ENCODE measurements at regions not wholly inside any gene's neighbourhood (a gene's known extent, or its start where the extent isn't known, plus 50 kb on each side); places are given as distances from the start of the nearest gene placed in this dataset.

DNA sequence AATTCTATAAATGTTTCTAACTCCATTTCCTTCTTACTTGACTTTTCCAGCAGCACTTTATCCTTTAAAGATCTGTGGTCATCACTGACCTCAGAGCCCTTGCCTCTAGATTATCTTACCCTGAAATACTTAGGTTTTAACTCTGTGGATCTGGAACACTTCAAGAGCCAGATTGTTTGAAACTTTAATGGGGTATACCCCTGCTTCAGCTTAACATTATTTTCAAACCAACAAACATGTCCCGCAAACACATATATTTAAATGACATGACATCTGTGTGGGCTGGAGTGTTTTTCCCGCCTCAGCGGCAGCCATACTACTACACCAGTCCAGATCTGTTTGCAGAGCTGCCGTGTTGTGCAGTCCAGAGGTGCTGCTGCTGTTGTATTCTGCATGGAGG is 252.0 kb upstream of the TPM1 start:
- DNase-seq = no peak

DNA sequence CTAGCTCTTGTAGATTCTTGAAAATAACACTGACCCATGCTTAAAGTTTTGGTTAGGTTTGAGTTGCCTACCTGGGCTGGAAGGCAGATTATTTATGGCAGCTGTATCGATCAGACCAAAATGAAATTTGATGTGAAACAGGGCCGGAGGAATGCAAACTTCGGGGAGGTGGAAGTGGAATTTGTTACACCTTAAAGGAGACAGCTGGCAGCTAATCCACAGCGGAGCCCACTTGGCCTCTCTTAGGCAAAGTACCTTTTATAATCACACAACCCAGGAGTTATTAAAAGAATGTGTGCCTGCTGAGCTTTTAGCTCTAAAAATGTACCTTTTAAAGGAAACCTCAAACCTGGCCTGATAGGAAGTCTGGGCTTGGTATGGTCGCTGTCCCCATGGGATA is 250.9 kb upstream of the TPM1 start:
- no peak for DNase-seq

DNA sequence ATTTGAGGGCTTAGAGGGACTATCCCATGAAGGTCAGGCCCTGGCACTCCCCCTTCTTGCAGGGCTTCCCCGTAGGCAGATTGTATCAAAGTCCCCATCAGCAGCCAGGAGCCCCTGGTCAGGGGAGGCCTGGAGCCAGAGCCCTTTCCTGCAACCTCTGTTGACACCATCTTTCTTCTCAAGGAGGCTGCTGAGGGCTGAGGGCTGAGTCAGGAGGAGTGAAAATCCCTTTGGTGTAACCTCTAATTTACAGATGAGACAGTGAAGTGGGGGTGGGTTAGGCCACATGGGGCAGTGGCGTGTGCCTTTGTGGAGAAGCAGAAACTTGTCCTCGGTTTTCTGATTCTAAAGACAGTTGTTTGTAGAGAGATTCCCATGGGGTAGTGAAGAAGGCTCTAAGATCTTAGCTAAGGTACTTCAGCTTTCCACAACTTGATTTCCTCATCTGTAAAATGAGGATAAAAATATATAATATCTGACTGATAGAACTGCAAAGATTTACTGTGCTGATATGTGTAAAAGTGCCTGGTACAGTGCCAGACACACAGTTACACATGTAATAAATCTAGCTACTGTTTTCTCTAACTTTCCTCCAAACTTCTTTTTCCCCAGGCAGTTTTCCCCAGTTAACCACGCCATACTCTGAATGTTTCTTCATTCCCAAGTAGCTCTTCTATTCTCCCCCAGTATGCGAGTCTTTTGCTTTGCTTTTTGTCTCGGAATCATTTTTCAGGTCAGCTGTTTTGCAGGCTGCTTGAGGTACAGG is 249.4 kb upstream of the TPM1 start:
- DNase-seq = no peak

DNA sequence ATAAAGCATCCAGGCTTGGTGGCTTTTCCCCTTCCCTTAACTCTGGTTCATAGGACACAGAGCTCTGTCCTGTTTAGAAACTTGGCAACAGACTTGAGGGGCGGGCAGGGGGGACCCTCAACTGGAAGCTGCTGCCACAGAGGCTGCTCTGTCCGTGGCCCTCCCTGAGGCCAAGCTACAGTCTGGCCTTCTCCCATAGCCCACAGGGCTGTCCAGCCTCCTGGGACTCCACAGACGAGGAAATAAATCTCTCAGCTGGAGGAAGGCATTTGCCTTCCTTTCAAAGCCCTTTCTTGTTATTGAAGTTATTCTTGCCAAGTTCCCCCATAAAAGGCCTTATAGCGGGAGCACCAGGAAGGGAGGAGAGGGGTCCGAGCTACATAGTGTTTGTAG is 248.8 kb upstream of the TPM1 start:
- DNase-seq = no peak

DNA sequence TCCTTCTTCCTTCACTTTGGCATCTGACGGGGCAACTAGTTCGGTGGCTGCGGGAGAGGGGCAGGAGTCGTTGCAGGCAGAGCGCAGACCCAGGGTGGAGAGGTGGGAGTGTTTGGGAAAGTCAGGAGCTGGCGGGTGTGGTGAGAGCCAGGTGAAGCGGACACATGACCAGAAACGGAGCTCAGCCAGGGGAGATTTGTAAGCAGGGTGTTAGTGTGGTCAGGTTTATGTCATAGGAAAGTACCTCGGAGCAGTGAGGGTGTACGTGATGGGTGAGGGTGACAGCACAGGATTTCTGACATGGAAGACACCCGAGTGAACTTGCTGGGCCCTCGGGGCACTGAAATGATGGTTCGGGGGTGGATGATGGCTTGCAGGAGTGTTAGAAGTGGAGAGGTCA is 247.4 kb upstream of the TPM1 start:
- DNase-seq = no peak

DNA sequence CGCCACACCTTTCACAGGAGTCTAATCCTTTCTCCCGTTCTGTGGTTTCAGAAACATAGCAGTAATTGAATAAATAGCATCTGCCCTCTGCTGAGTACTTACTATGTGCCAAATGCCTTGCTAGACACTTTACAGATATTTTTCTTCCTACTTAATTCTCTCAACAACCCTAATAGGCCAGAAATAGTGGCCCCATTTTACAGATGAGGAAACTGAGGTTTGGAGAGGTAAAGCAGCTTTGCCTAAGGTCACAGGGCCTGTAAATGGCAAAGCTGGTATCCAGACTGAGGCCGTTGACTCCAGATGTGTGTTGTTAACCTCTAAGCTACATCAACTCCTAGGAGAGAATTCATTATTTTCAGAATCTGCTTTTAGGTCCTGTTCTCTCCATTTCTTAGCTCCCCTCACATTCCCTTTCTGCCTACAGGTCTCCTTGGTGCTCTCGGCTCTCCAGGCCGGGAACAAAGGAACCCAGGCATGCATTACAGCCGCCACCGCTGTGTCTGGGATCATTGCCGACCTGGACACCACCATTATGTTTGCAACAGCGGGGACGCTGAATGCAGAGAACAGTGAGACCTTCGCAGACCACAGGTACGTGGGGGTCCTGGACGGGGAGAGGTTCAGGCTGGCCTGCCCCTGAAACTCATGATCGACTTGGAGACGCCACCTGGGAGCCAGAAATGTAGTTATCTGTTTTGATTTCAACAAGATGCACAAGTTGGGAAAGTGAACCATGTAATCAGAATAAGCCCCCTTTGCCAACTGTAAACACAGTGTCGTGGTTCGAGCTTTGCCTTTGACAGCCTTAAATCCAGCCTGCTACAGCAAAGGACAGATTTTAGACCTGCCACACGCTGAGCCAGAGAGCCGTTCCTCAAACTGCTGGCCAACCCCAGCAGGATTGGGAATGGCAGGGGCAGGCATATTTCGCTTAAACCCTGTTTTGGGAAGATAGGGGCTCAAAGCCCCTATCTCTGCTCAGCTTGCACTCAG is 246.5 kb upstream of the TPM1 start:
- no peak for DNase-seq

DNA sequence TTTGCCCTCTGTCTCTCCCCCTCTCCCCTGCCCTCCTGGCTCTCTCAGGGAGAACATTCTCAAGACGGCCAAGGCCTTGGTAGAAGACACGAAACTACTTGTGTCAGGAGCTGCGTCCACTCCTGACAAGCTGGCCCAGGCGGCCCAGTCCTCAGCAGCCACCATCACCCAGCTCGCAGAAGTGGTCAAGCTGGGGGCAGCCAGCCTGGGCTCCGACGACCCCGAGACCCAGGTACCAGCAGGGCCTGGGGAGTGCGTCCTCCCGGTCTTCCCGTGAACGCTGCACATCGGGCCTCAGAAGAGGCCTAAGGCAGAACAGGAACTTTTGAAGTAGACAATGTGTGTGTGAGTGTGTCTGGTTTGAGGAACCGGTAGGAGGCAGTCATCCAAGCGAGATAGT is 245.4 kb upstream of the TPM1 start:
- DNase-seq = no peak

DNA sequence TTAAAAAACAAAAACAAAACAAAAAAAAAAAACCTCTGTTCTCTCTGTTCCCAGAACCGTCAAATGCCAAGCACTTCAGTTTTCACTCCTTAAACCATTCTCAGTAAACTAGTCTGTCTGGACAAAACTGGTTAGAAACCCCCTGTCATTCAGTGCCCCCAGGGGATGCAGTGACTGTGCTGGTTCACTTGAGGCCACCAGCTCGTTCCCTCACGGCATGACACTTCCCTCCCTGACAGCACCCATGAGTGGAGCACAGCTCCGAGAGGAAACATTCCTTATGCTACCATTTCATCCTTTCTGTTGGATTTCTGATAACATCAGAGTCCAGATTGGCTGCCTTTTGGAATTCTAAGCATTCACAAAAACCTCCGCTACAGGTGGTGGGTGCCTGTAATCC is 244.0 kb upstream of the TPM1 start:
- DNase-seq = no peak

DNA sequence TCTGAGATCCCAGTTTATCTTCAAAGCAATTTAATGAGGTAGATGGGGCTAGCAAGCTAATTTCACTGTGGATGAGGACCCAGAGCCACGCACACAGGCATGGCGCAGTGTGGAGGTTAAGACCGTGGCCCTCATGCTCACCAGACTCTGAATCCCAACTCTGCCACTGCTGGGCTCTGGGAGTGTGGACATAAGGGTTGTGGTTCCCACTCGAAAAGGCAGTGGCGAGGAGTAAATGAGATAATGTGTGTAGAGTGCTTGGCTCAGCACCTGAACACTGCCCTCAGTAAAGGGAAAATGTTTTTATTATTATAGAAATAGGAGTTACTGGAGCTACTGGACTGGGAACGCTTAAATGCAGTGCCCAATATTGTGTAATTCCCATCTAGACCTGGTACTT is 243.5 kb upstream of the TPM1 start:
- no peak for DNase-seq

DNA sequence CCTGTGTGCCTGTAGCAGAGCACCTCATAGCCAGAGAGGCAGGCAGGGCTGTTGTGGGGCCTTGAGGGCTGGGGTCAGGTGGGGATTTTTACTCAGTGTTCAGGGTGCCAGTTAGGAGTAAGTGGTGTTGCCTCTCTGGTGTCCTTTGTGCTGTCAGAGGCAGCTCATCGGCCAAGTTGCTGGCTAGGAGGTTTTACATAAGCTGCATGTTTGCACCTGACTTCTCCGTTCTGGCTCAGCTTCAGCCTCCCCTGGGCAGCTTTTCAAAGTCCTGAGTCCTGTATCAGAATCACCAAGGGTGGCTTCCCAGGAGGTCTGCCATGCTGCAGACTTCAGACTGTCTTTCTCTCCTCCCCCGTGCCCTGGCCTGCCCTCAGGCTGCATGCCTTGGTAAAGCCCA is 242.6 kb upstream of the TPM1 start:
- no peak for DNase-seq

DNA sequence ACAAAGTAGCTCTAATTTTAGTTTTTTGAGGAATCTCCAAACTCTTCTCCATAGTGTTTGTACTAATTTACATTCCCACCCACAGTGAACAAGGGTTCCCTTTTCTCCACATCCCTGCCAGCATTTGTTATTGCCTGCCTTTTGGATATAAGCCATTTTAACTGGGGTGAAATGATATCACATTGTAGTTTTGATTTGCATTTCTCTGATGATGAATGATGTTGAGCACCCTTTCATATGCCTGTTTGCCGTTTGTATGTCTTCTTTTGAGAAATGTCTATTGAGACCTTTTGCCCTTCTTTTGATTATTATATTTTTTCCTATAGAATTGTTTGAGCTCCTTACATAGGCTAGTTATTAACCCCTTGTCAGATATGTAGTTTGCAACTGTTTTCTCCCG is 239.9 kb upstream of the TPM1 start:
- no peak for DNase-seq

DNA sequence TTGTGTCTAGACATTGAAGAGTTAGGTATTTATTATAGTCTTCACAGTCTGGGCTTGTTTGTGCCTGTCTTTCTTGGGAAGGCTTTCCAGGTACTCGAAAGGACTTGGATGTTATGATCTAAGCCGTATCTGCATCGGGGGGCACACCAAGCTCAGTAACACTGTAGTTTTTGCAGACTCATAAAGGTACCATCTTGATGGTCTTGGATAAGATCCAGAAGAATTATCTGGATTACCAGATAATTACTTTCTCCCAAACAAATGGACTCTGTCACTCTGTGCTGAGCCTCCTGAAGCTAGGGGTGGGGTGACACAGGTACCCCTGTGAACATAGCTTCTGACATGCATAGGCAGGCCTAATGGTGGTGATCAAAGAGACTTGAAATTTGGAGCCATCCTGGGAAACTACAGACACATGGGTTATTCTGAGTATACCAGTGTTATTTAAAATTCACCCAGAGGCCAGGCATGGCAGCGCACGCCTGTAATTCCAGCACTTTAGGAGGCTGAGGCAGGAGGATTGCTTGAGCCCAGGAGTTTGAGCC is 238.6 kb upstream of the TPM1 start:
- no peak for DNase-seq

DNA sequence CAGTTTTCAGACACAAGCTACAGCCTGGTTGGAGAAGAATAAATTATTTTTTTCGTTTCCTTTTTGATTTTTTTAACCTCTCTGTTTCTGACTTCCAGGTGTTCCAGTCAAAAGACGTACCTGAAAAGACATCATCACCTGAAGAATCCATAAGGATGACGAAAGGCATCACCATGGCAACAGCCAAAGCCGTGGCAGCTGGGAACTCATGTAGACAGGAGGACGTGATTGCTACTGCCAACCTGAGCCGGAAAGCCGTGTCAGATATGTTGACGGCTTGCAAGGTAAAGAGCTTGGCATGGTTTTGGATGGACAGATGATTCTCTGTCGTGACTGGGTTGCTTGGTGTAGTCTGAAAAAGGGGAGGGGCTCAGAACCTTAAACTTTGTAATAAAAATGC is 237.0 kb upstream of the TPM1 start:
- no peak for DNase-seq

DNA sequence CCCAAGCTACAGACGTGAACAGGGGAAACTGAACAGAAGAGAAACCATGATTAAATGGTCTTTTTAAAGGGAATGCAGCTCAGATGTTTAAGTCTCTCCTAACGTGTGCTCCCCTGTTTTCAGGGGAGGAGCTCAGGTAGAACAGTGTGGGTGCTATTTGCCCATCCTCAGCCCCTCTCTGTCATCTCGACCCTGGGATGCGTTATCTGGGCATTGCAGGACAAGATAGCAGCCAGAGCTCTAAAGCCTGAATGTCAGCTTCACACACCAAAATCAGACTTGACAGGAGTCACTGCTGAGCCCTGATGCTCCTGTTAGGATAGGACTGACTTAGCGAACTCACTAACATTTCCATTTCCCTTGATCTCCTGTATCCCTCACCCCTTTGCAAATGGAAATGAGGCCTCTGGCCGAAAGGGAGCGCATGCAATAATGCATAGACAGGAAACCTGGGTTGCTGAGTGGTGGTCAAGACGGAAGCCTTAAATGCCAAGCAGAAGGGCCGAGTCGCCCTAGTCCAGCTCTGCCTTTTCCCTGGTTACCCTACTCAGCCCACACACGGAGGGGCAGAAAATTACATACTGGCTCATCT is 234.9 kb upstream of the TPM1 start:
- DNase-seq = no peak

DNA sequence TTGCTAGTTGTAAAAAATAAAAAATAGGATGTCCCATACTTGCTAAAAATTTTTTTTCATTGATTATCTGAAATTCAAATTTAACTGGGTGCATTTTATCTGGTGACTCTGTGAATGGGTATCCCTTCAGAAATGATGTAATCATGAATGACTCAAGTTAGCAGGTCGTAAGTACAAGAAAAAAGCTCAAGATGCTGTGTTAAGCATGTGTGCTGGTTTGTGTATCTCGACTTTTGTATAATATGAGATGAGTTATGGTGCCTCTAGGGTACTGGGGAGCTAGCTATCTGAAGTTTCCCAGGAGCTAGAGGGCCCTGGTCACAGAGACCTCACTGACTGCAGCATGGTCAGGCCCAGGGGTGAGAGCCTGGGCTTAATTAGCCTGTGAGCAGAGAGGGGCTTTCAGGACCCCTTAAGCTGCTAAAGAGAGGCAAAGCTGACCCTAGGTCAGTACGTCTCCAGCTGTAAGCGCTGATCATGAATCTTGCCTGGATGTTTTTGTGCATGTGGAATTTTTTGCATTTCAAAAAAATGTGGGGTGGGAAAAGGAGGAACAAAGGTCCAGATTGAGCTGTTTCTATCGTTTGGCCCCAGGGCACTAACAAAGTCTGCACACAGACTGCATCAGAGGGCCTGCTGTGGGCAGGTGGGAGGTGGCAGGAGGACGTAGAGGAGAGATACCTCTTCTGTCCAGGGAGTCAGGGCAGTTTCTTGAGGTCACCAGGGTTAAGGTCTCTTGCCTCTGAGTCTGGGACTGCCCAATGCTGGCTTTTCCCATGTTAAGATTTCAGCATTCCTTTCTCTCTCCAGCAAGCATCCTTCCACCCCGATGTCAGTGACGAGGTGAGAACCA is 233.2 kb upstream of the TPM1 start:
- DNase-seq = no peak

DNA sequence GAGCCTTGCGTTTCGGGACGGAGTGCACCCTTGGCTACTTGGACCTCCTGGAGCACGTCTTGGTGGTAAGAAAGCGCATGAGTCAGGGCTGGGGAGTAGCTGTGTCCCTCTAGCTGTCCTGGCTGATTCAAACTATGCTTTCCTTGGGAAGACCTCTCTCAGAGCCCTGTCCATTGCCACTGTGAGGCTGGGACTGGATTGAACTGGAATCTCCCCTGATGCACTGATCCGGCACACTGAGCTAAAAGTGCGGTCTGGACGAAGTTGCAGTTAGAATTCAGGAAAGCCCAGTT is 232.6 kb upstream of the TPM1 start:
- DNase-seq = no peak

DNA sequence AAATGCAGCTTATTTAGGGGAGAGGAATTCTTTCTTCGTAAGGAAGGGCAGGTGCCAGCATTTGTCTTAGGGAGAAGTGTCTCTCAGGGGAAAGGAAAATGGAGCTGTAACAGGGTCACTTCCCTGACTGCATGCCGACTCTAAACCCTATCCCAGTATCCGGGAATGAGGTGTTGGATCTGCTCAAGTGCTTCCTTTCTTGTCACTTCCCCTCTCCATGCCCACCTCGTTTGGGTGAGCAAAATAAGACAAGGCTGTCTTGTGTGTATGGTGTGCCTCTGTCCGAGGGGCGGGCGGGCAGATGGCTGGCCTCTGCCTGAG is 230.1 kb upstream of the TPM1 start:
- no peak for DNase-seq

DNA sequence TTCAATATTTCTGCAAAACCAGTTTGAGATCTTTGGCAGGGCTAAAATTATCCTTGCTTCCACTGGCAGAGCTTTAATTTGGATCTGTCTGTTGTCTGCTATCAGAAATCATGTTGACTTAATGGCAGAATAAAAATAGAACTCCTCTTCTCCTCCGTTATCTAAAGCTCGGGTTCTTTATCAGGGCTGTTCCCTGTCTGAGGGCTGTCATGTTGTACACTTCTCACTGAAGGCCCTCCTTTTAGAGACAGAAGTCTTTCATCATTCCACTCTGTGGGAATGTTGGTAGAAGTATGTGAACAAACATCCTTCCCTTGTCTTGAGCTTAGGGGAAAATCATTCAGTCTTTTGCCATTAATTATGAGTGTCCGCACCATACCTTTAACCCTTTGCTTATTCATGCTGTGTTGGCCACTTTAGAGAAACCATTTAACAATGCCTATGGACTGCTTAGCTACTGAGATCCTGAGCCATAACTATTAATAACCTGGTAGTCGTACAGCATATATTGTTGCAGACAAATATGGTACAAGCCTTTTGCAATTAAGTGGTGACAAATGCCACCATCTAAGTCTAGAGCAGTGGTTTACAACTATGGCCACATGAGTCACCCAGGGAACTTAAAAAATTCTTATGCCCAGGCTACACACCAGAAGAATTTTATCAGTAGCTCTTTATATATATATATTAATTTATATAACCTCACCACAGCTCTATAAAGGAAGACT is 226.0 kb upstream of the TPM1 start:
- DNase-seq = no peak

DNA sequence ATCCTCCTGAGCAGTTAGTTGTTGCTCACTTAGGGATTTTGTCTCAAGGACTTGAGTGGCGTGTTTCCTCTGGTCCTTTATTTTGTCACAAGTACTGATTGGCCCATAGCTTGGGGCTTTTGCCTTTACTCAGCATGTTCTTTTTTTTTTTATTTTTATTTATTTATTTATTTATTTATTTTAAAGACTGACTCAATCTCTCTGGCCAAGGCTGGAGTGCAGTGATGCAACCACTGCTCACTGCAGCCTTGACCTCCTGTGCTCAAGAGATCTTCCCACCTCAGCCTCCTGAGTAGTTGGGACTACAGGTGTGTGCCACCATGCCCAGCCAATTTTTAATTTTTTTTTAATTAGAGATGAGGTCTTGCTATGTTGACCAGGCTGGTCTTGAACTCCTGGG is 223.9 kb upstream of the TPM1 start:
- no peak for DNase-seq

DNA sequence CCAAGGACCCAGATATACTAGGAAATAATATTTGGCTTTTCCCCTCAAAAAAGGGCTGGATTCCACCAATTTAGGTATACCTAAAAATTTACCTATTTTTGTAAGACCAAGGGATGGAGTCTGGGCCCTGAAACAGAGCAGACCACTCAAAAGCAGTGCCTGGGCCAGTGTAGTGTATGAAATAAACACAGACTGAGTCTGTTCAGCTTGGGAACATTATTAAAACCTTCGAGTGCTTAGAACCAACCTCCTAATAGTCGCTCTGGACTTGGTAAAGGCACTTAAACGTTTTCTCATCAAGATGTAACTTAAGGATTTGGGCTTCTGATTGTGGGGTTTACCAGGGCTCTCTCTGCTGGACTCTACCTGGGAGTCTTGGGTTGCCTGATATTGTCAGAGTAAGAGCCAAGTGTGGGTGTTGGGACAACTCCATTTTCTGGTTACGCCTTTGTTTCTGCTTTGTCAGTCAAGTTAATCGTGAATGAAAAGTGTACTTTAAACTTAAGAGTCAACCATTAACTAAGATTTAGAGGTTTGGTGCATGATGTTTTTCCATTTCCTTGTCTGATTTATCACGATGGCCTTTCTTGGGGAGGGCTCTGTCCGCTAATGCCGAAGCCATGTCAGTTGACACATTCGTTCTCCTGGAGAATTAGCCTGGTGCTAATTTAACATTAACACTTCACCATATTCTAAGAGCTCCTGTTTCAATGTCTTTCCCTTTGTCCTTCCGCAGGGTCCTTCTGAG is 221.0 kb upstream of the TPM1 start:
- DNase-seq = no peak

DNA sequence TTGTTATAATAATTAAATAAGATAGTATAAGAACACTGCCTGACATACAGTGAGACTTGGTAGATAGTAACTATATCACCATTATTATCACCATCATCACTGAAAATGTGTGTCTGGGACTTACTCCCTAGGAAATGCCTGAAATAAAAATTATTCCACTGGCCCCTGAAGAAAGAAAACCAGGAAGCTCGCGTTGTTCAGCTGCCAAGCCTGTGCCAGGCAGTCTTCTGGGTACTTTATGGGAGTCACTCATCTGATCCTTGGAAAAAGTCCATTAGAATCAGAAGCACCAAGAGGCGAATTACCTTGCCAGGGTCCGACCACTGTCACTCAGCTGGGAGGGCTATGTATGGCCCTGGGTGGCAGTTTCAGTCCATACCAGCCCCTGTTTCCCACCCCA is 220.3 kb upstream of the TPM1 start:
- no peak for DNase-seq

DNA sequence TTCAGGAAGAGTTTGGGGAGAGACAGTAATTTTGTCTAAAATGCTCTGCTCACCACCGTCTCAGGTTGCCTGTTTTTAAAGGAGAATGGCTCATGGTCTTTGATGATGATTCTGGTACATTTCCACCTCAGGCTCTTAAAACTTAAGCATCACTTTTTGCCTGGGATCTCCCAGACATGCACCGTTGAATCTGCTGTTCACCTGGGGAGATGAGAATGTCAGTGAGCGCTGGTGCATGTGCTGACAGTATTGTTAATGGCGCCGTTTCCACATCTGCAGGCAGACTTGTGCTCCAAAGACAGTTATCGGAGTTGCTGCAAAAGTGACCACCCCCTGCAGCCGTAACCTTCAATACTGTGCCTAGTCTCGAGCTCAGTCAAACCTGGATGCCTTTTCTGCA is 219.0 kb upstream of the TPM1 start:
- no peak for DNase-seq
